SK-N-SH (cell line): ENCODE measurements at regions not wholly inside any gene's neighbourhood (a gene's known extent, or its start where the extent isn't known, plus 50 kb on each side); places are given as distances from the start of the nearest gene placed in this dataset.
A peak's percentile ranks its signal among the peaks of the same experiment; 100 is the strongest.

Experiments
- CTCF ChIA-PET: fragments of 300-600, 350-600 bp; formaldehyde crosslinking; extraction: SDS; loops from one replicate; lab custom pipeline; 2021; lab: Yijun Ruan, JAX
- POLR2A ChIA-PET: fragments of 350-600 bp; sonication (Branson Sonifier 250); formaldehyde crosslinking; extraction: SDS; loops from one replicate; lab custom pipeline; 2020; ENCODE audit warnings: antibody characterized with exemption, inconsistent platforms; lab: Yijun Ruan, JAX
- DNase-seq: peaks from one replicate; pipeline ENCODE4 v3.0.0; 2012
- H2AFZ ChIP-seq: fragments of 200-600 bp; sonication (generic); 2 replicates; pipeline ENCODE4 v1.8.1; 2016; ENCODE audit warnings: antibody characterized with exemption, mild to moderate bottlenecking, low read depth
- H3F3A ChIP-seq: fragments of 200-600 bp; sonication (generic); replicated peaks from 2 replicates; pipeline ENCODE3; 2016; ENCODE audit warnings: antibody characterized with exemption, mild to moderate bottlenecking; ENCODE audit not compliant: insufficient read depth
- H3K27ac ChIP-seq, 2 experiments: fragments of 200-500 bp in 1 of 2; fragments of 200-600 bp in 1 of 2; sonication (Bioruptor generic) in 1 of 2; sonication (generic), shearing (Covaris generic) in 1 of 2; 2 replicates each; pipeline versions ENCODE4 v1.5.1 to v1.6.1; 2014 to 2016; ENCODE audit warnings: low read depth in 2 of 2, inconsistent platforms in 1 of 2, low read length in 1 of 2, mild to moderate bottlenecking in 1 of 2, mixed read lengths in 1 of 2
- H3K27me3 ChIP-seq: fragments of 200-600 bp; sonication (generic), shearing (Covaris generic); 2 replicates; pipeline ENCODE4 v1.6.1; 2016; ENCODE audit warnings: mixed run types; ENCODE audit not compliant: insufficient read depth
- H3K36me3 ChIP-seq, 2 experiments: fragments of 200-500 bp in 1 of 2; fragments of 200-600 bp in 1 of 2; sonication (Bioruptor generic) in 1 of 2; sonication (generic) in 1 of 2; replicated peaks in 1 of 2; 2 replicates each; pipeline versions ENCODE3 to v1.5.1; 2014 to 2016; ENCODE audit warnings: low read length in 1 of 2, mild to moderate bottlenecking in 1 of 2; ENCODE audit not compliant: insufficient read depth in 2 of 2, control insufficient read depth in 1 of 2
- H3K4me1 ChIP-seq, 2 experiments: fragments of 200-500 bp in 1 of 2; fragments of 200-600 bp in 1 of 2; sonication (Bioruptor generic) in 1 of 2; sonication (generic), shearing (Covaris generic) in 1 of 2; 2 replicates each; pipeline versions ENCODE4 v1.5.1 to v1.6.1; 2014 to 2016; ENCODE audit warnings: low read depth in 1 of 2, low read length in 1 of 2, mixed run types in 1 of 2; ENCODE audit not compliant: insufficient read depth in 2 of 2, control insufficient read depth in 1 of 2
- H3K4me2 ChIP-seq: fragments of 200-600 bp; sonication (generic), shearing (Covaris generic); 2 replicates; pipeline ENCODE4 v1.6.1; 2017; ENCODE audit warnings: mixed run types
- H3K4me3 ChIP-seq, 2 experiments: fragments of 200-500 bp in 1 of 2; fragments of 200-600 bp in 1 of 2; sonication (Bioruptor generic) in 1 of 2; sonication (generic), shearing (Covaris generic) in 1 of 2; 2 replicates each; pipeline versions ENCODE4 v1.5.1 to v1.8.1; 2014 to 2016; ENCODE audit warnings: low read depth in 2 of 2, inconsistent platforms in 1 of 2, low read length in 1 of 2, mild to moderate bottlenecking in 1 of 2, mixed read lengths in 1 of 2, moderate library complexity in 1 of 2
- H3K79me2 ChIP-seq: fragments of 200-600 bp; sonication (generic); 2 replicates; pipeline ENCODE4 v1.8.1; 2017; ENCODE audit warnings: mild to moderate bottlenecking; ENCODE audit not compliant: insufficient read depth
- H3K9ac ChIP-seq: fragments of 200-600 bp; sonication (generic); 2 replicates; pipeline ENCODE4 v1.6.1; 2017; ENCODE audit warnings: mixed run types
- H3K9me2 ChIP-seq: fragments of 200-600 bp; sonication (generic); 2 replicates; pipeline ENCODE4 v1.6.1; 2017; ENCODE audit warnings: mixed run types
- H3K9me3 ChIP-seq: fragments of 200-600 bp; sonication (generic); 2 replicates; pipeline ENCODE4 v1.6.1; 2017; ENCODE audit warnings: mixed run types, mild to moderate bottlenecking, moderate library complexity
- H4K20me1 ChIP-seq: fragments of 200-600 bp; sonication (generic); 2 replicates; pipeline ENCODE4 v1.6.1; 2017; ENCODE audit warnings: mild to moderate bottlenecking, mixed run types; ENCODE audit not compliant: insufficient read depth
- CHD2 ChIP-seq: fragments of 150-350 bp; IDR thresholded peaks from 2 replicates; pipeline ENCODE4 v1.6.1; 2018; ENCODE audit warnings: low read length; ENCODE audit not compliant: partially characterized antibody
- EZH2phosphoT487 ChIP-seq: fragments of 200-600 bp; sonication (generic); IDR thresholded peaks from 2 replicates; pipeline ENCODE4 v1.6.1; 2017; ENCODE audit warnings: low read depth, mixed run types, mild to moderate bottlenecking, antibody characterized with exemption, moderate library complexity, borderline replicate concordance
- GABPA ChIP-seq: IDR thresholded peaks from 2 replicates; pipeline ENCODE4 v1.4.0; 2012; ENCODE audit warnings: low read depth, mild to moderate bottlenecking
- RAD21 ChIP-seq: IDR thresholded peaks from 2 replicates; pipeline ENCODE4 v1.6.1; 2012; ENCODE audit warnings: mild to moderate bottlenecking, low read length
- RCOR1 ChIP-seq: fragments of 150-350 bp; IDR thresholded peaks from 2 replicates; pipeline ENCODE4 v1.6.1; 2017; ENCODE audit warnings: antibody characterized with exemption, low read length
- RXRA ChIP-seq: IDR thresholded peaks from 2 replicates; pipeline ENCODE4 v1.4.0; 2012; ENCODE audit warnings: low read depth, mild to moderate bottlenecking, borderline replicate concordance
- WGBS: methylation state at CpG from one replicate; pipeline ENCODE4 v1.1.6; 2017; ENCODE audit warnings: low lambda C conversion rate; 5-methylcytosine and 5-hydroxymethylcytosine counted together
- TF ChIP-seq, protein P1 (sequence below): IDR thresholded peaks from 2 replicates; pipeline ENCODE4; 2012
- TF ChIP-seq, protein P2 (sequence below): IDR thresholded peaks from 2 replicates; pipeline ENCODE4 v1.6.1; 2012; ENCODE audit warnings: mild to moderate bottlenecking, low read depth, low read length, moderate library complexity

DNA sequence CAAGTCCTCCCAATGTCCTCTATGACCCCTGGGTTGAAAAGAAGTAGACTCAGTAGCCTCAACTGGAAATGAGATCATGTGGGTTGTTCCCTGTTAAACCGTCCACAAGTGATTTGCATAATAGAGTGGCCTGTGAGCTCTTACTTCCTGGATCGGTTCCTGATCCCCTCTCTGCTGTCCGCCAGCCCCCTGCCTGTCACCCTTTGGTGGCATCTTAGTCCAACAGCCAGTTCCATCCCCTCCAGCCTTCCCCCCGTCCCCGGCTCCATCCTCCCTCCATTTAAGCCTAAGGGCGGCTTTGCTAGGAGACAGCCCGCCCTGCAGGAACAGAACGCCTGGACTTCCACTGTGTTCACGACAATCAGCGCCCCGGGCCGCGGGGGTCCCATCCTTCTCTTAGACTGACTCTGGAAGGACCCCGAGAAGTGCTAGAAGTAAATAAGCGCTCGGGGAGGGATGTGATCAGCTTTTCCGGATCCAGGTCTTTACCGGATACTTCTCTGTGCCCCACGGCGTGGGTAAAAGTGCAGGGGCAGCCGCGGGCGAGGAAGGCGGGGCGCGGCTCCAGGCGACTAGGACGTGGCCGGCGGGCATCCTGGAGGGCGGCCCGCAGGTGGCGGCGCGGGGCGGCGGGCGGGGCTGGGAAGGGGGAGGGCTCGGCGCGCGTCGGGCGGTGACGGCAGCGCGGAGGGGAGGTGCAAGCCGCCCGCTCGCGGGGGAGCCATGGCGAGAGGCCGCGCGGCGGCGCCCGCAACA is 51.2 kb upstream of the ULK4 start:
- Histone ChIP-seq H3K9me2 (no peaks in the 10 kb centered on the region), H3K36me3 (no peaks in the 10 kb centered on the region), H3K4me1 (peaks cover 5 to 11% of the 10 kb centered on the region in 2 experiments; a peak in 2 of 4 replicates), H3K4me2 (peak overlapping the region; percentile 94), H3K9ac (peak overlapping the region; percentile 65), H3K4me3 (peak overlapping the region; percentile 71 to 77), H2AFZ (peak overlapping the region; percentile 98), H3K27ac (peak overlapping the region in 1 of 2 experiments; percentile 13; a peak in 1 of 4 replicates), H3F3A (peaks cover 15% of the 10 kb centered on the region), H4K20me1 (no peaks in the 10 kb centered on the region), H3K9me3 (no peaks in the 10 kb centered on the region), H3K27me3 (no peaks in the 10 kb centered on the region), H3K79me2 (peaks cover 41% of the 10 kb centered on the region)
- CTCF ChIA-PET = interaction anchor here (0.8 to 1.7 kb wide), 3 partner anchors 15 to 87 kb away, joined by 3 to 10 read pairs (median 3); no protein-coding TSS in a partner anchor
- DNase-seq = peak; percentile 96
- 7% methylated on average over 15 of the region's 58 CpGs for WGBS
- POLR2A ChIA-PET = interaction anchor here (0.6 kb wide), 1 partner anchor 23 kb away, joined by 3 read pairs; no protein-coding TSS in a partner anchor
- TF ChIP-seq, protein P1, sequence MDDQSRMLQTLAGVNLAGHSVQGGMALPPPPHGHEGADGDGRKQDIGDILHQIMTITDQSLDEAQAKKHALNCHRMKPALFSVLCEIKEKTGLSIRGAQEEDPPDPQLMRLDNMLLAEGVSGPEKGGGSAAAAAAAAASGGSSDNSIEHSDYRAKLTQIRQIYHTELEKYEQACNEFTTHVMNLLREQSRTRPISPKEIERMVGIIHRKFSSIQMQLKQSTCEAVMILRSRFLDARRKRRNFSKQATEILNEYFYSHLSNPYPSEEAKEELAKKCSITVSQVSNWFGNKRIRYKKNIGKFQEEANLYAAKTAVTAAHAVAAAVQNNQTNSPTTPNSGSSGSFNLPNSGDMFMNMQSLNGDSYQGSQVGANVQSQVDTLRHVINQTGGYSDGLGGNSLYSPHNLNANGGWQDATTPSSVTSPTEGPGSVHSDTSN = 0 out of 2 replicates have a peak, but pooled peaks have one; percentile 4
- TF ChIP-seq, protein P2, sequence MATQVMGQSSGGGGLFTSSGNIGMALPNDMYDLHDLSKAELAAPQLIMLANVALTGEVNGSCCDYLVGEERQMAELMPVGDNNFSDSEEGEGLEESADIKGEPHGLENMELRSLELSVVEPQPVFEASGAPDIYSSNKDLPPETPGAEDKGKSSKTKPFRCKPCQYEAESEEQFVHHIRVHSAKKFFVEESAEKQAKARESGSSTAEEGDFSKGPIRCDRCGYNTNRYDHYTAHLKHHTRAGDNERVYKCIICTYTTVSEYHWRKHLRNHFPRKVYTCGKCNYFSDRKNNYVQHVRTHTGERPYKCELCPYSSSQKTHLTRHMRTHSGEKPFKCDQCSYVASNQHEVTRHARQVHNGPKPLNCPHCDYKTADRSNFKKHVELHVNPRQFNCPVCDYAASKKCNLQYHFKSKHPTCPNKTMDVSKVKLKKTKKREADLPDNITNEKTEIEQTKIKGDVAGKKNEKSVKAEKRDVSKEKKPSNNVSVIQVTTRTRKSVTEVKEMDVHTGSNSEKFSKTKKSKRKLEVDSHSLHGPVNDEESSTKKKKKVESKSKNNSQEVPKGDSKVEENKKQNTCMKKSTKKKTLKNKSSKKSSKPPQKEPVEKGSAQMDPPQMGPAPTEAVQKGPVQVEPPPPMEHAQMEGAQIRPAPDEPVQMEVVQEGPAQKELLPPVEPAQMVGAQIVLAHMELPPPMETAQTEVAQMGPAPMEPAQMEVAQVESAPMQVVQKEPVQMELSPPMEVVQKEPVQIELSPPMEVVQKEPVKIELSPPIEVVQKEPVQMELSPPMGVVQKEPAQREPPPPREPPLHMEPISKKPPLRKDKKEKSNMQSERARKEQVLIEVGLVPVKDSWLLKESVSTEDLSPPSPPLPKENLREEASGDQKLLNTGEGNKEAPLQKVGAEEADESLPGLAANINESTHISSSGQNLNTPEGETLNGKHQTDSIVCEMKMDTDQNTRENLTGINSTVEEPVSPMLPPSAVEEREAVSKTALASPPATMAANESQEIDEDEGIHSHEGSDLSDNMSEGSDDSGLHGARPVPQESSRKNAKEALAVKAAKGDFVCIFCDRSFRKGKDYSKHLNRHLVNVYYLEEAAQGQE = peak; percentile 62; the same call in 1 of the 2 replicates
- peak; percentile 9; the same call in 1 of the 2 replicates for TF ChIP-seq RAD21
- TF ChIP-seq RCOR1 = peak; percentile 23; the same call in 1 of the 2 replicates
- TF ChIP-seq EZH2phosphoT487 = no peak
- no peak for TF ChIP-seq CHD2

- no peak overlapping the region for H3K9ac ChIP-seq
- ChIA-PET POLR2A (interaction anchor here (0.6 kb wide), 1 partner anchor 24 kb away, joined by 3 read pairs; no protein-coding TSS in a partner anchor), CTCF (interaction anchor here (0.6 to 1.7 kb wide), 4 partner anchors 16 to 179 kb away, joined by 3 to 10 read pairs (median 4); no protein-coding TSS in a partner anchor)
- WGBS = 94% methylated on average over 2 of the region's 2 CpGs
- H3F3A ChIP-seq = peaks cover 15% of the 10 kb centered on the region
- TF ChIP-seq RAD21 (no peak), GABPA (no peak), RXRA (no peak)
- TF ChIP-seq, protein P1 = no peak
- H3K4me1 ChIP-seq = peaks cover 5 to 11% of the 10 kb centered on the region in 2 experiments; a peak in 2 of 4 replicates
- no peaks in the 10 kb centered on the region for H3K9me2 ChIP-seq
- H3K27ac ChIP-seq = no peak overlapping the region
- H2AFZ ChIP-seq = peak overlapping the region; percentile 98
- no peaks in the 10 kb centered on the region for H4K20me1 ChIP-seq
- H3K36me3 ChIP-seq = no peaks in the 10 kb centered on the region
- no peak for DNase-seq
- H3K79me2 ChIP-seq = peaks cover 36% of the 10 kb centered on the region
- peak overlapping the region; percentile 94; the same call in 1 of the 2 replicates for H3K4me2 ChIP-seq
- no peaks in the 10 kb centered on the region for H3K27me3 ChIP-seq
- no peaks in the 10 kb centered on the region for H3K9me3 ChIP-seq
- no peak overlapping the region for H3K4me3 ChIP-seq
Observed at GRCh38 chr3:42012383-42012934, 50.6 kb upstream of the ULK4 start.
